ENCODE measurements at regions not wholly inside any gene's neighbourhood (a gene's known extent, or its start where the extent isn't known, plus 50 kb on each side); places are given as distances from the start of the nearest gene placed in this dataset.

DNA sequence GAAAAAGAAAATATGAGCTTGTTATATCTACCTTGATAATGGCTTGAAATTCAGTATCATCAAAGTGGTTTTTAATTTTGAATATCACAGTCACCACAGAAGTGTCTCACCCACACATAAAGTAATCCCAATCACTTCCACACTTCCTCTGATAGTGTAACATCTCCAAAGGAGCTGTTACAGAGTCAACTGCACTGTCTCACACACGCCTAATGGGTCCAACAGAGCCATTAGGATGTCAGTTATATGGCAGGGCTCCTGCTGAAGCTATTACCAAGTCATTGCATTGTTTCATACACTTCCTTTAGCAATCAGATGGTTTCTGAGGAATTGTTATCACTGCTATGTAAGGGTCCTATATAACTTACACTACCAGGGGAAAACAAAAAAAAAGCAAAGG is 432.1 kb upstream of the TEX13C start:
- Histone ChIP-seq H3K4me3 (ENCODE audit: low read length) (no peak overlapping the region), H3K27me3 (ENCODE audit: control insufficient read depth, insufficient read depth, low read length) (no peaks in the 10 kb centered on the region), H3K27ac (ENCODE audit: low read length) (no peak overlapping the region), H3K36me3 (ENCODE audit: control insufficient read depth, insufficient read depth, low read length) (no peaks in the 10 kb centered on the region), H3K9me3 (ENCODE audit: control insufficient read depth, insufficient read depth, low read length) (no peaks in the 10 kb centered on the region), H3K4me1 (ENCODE audit: control insufficient read depth, insufficient read depth, low read length) (no peaks in the 10 kb centered on the region)
- WGBS (ENCODE audit: insufficient coverage, insufficient read length) = no CpG with 5 or more reads among the region's 1 CpG
- no peak for DNase-seq (ENCODE audit: low read depth, low spot score)

DNA sequence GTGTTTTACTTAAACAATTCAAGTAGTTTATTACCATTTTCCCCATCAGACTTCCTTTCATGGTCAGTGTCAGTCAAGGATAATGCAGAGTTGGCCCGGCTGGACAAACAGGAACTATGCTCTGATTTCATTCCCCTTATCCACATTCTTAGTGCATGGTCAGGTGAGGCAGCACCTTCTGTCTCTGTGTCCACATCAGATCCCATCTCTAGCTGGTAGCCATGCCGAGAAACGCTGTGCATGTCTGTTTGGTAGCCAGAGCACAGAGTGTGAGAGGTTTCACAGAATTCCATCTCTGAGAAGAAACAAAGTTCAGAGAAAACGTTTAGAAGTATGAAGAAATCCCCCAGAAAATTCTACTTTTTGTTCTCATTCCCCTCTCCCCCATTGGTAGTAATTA is 423.7 kb upstream of the TEX13C start:
- no peak overlapping the region for H3K4me3 ChIP-seq (ENCODE audit: low read length)
- WGBS (ENCODE audit: insufficient coverage, insufficient read length) = no CpG with 5 or more reads among the region's 4 CpGs
- no peaks in the 10 kb centered on the region for H3K4me1 ChIP-seq (ENCODE audit: control insufficient read depth, insufficient read depth, low read length)
- no peak for DNase-seq (ENCODE audit: low read depth, low spot score)
- no peak overlapping the region for H3K27ac ChIP-seq (ENCODE audit: low read length)
- H3K36me3 ChIP-seq (ENCODE audit: control insufficient read depth, insufficient read depth, low read length) = no peaks in the 10 kb centered on the region
- H3K27me3 ChIP-seq (ENCODE audit: control insufficient read depth, insufficient read depth, low read length) = no peaks in the 10 kb centered on the region
- no peaks in the 10 kb centered on the region for H3K9me3 ChIP-seq (ENCODE audit: control insufficient read depth, insufficient read depth, low read length)

DNA sequence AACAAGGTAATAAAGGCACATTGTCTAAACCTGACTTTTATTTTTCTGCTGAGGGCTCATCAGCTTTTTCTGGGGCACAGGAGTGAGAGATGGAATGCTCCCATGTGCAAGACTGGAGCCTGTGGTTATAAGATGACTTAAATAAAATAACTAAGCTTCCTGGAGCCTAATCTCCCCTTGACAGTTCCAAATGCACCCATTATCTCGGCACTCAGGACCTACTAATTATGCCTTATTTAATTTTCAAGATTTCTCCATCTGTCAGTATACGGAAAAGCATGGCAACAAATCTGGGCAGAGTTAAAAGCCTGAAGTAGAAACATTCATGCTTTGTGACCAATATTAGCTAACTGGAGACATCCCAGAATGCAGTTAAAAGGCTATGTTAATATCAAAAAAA is 416.7 kb upstream of the TEX13C start:
- no peaks in the 10 kb centered on the region for H3K4me1 ChIP-seq (ENCODE audit: control insufficient read depth, insufficient read depth, low read length)
- WGBS (ENCODE audit: insufficient coverage, insufficient read length) = no CpG with 5 or more reads among the region's 2 CpGs
- no peak overlapping the region for H3K27ac ChIP-seq (ENCODE audit: low read length)

GRCh38 chrX:124910611-124911010 is 409.1 kb upstream of the TEX13C start:
- Histone ChIP-seq H3K27ac (ENCODE audit: low read length) (no peak overlapping the region), H3K4me3 (ENCODE audit: low read length) (no peak overlapping the region), H3K36me3 (ENCODE audit: control insufficient read depth, insufficient read depth, low read length) (no peaks in the 10 kb centered on the region), H3K9me3 (ENCODE audit: control insufficient read depth, insufficient read depth, low read length) (no peaks in the 10 kb centered on the region), H3K4me1 (ENCODE audit: control insufficient read depth, insufficient read depth, low read length) (no peaks in the 10 kb centered on the region), H3K27me3 (ENCODE audit: control insufficient read depth, insufficient read depth, low read length) (no peaks in the 10 kb centered on the region)
- DNase-seq (ENCODE audit: low read depth, low spot score) = no peak
- WGBS (ENCODE audit: insufficient coverage, insufficient read length) = no CpG with 5 or more reads among the region's 4 CpGs

More for the DNA sequence above, 416.7 kb upstream of the TEX13C start:
- no peaks in the 10 kb centered on the region for H3K36me3 ChIP-seq (ENCODE audit: control insufficient read depth, insufficient read depth, low read length)
- H3K9me3 ChIP-seq (ENCODE audit: control insufficient read depth, insufficient read depth, low read length) = no peaks in the 10 kb centered on the region
- no peaks in the 10 kb centered on the region for H3K27me3 ChIP-seq (ENCODE audit: control insufficient read depth, insufficient read depth, low read length)
- H3K4me3 ChIP-seq (ENCODE audit: low read length) = no peak overlapping the region
- no peak for DNase-seq (ENCODE audit: low read depth, low spot score)

- Histone ChIP-seq H3K27ac (ENCODE audit: low read length) (no peak overlapping the region), H3K4me1 (ENCODE audit: control insufficient read depth, insufficient read depth, low read length) (no peaks in the 10 kb centered on the region), H3K27me3 (ENCODE audit: control insufficient read depth, insufficient read depth, low read length) (no peaks in the 10 kb centered on the region), H3K4me3 (ENCODE audit: low read length) (no peak overlapping the region), H3K36me3 (ENCODE audit: control insufficient read depth, insufficient read depth, low read length) (no peaks in the 10 kb centered on the region), H3K9me3 (ENCODE audit: control insufficient read depth, insufficient read depth, low read length) (no peaks in the 10 kb centered on the region)
- DNase-seq (ENCODE audit: low read depth, low spot score) = no peak
- WGBS (ENCODE audit: insufficient coverage, insufficient read length) = no CpG with 5 or more reads among the region's 2 CpGs
Measured at GRCh38 chrX:124917011-124917410, 402.7 kb upstream of the TEX13C start.

GRCh38 chrX:124925681-124926080 is 394.0 kb upstream of the TEX13C start:
- Histone ChIP-seq H3K9me3 (ENCODE audit: control insufficient read depth, insufficient read depth, low read length) (no peaks in the 10 kb centered on the region), H3K27me3 (ENCODE audit: control insufficient read depth, insufficient read depth, low read length) (no peaks in the 10 kb centered on the region), H3K4me1 (ENCODE audit: control insufficient read depth, insufficient read depth, low read length) (no peaks in the 10 kb centered on the region), H3K27ac (ENCODE audit: low read length) (no peak overlapping the region), H3K4me3 (ENCODE audit: low read length) (no peak overlapping the region), H3K36me3 (ENCODE audit: control insufficient read depth, insufficient read depth, low read length) (no peaks in the 10 kb centered on the region)
- no peak for DNase-seq (ENCODE audit: low read depth, low spot score)
- WGBS (ENCODE audit: insufficient coverage, insufficient read length) = no CpG with 5 or more reads among the region's 1 CpG

DNA sequence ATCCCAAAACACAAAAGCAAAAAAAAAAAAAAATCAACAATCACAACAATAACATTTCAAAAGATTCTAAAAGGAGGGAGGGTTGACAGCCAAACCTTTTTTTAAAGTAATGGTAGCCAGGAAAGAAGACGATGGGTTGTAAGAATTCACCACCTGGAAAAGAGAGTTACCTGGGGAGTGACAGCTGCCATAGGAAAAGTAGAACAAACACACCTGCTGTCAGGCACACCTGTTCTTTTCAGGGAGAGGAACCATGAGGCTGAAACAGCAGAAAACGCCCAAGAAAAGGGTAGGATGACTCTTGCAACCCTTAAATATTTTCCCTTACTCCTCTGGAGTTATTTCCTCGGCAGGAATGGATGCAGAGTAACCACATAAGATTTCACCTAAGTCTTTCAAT is 388.4 kb upstream of the TEX13C start:
- no peaks in the 10 kb centered on the region for H3K4me1 ChIP-seq (ENCODE audit: control insufficient read depth, insufficient read depth, low read length)
- DNase-seq (ENCODE audit: low read depth, low spot score) = no peak
- H3K36me3 ChIP-seq (ENCODE audit: control insufficient read depth, insufficient read depth, low read length) = no peaks in the 10 kb centered on the region
- H3K9me3 ChIP-seq (ENCODE audit: control insufficient read depth, insufficient read depth, low read length) = no peaks in the 10 kb centered on the region
- H3K27me3 ChIP-seq (ENCODE audit: control insufficient read depth, insufficient read depth, low read length) = no peaks in the 10 kb centered on the region
- WGBS (ENCODE audit: insufficient coverage, insufficient read length) = no CpG with 5 or more reads among the region's 3 CpGs
- H3K4me3 ChIP-seq (ENCODE audit: low read length) = no peak overlapping the region
- H3K27ac ChIP-seq (ENCODE audit: low read length) = no peak overlapping the region

DNA sequence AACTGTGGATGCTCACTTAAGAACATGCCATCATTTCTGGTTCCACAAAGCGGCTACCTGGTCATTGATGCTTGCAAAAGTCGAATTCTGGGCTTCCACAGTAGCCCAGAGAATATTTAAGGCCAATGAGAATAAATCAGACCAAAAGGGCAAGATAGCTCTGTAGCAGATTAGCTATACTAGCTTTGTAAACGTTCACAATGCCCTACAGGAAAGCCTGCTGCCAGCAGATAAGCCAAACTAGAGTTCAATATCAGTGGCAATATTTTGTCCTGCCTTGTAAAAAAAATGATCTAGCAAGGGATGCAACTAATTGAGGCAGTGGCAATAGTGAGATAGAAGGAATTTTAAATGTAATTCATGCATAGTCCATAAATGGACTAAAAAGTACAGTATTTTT is 387.7 kb upstream of the TEX13C start:
- Histone ChIP-seq H3K4me3 (ENCODE audit: low read length) (no peak overlapping the region), H3K36me3 (ENCODE audit: control insufficient read depth, insufficient read depth, low read length) (no peaks in the 10 kb centered on the region), H3K27ac (ENCODE audit: low read length) (no peak overlapping the region), H3K9me3 (ENCODE audit: control insufficient read depth, insufficient read depth, low read length) (no peaks in the 10 kb centered on the region), H3K4me1 (ENCODE audit: control insufficient read depth, insufficient read depth, low read length) (no peaks in the 10 kb centered on the region), H3K27me3 (ENCODE audit: control insufficient read depth, insufficient read depth, low read length) (no peaks in the 10 kb centered on the region)
- DNase-seq (ENCODE audit: low read depth, low spot score) = no peak
- WGBS (ENCODE audit: insufficient coverage, insufficient read length) = no CpG with 5 or more reads among the region's 3 CpGs

DNA sequence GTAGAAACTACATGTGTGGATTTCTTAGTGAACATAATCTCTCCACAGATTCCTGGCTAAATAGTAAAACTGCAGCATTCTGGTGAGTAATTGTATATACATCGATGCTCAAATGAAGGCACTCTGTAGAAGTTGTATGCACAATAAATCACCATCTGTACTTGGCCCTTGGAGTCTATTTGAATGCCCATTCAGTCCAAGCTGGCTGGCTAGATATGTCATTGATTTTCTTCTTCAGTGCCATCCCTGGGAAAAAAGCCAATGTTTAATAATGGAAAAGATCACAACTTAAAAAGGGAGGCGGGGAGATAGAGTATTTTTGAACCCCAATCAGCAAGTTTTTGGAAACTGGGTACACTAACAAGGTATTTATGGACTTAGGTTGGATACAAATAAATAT is 381.0 kb upstream of the TEX13C start:
- Histone ChIP-seq H3K36me3 (ENCODE audit: control insufficient read depth, insufficient read depth, low read length) (no peaks in the 10 kb centered on the region), H3K4me1 (ENCODE audit: control insufficient read depth, insufficient read depth, low read length) (no peaks in the 10 kb centered on the region), H3K27me3 (ENCODE audit: control insufficient read depth, insufficient read depth, low read length) (no peaks in the 10 kb centered on the region), H3K27ac (ENCODE audit: low read length) (no peak overlapping the region), H3K4me3 (ENCODE audit: low read length) (no peak overlapping the region), H3K9me3 (ENCODE audit: control insufficient read depth, insufficient read depth, low read length) (no peaks in the 10 kb centered on the region)
- no CpG with 5 or more reads among the region's 2 CpGs for WGBS (ENCODE audit: insufficient coverage, insufficient read length)
- DNase-seq (ENCODE audit: low read depth, low spot score) = no peak

GRCh38 chrX:124940531-124940930 is 379.1 kb upstream of the TEX13C start:
- Histone ChIP-seq H3K27me3 (ENCODE audit: control insufficient read depth, insufficient read depth, low read length) (no peaks in the 10 kb centered on the region), H3K27ac (ENCODE audit: low read length) (no peak overlapping the region)
- no CpG with 5 or more reads among the region's 3 CpGs for WGBS (ENCODE audit: insufficient coverage, insufficient read length)

DNA sequence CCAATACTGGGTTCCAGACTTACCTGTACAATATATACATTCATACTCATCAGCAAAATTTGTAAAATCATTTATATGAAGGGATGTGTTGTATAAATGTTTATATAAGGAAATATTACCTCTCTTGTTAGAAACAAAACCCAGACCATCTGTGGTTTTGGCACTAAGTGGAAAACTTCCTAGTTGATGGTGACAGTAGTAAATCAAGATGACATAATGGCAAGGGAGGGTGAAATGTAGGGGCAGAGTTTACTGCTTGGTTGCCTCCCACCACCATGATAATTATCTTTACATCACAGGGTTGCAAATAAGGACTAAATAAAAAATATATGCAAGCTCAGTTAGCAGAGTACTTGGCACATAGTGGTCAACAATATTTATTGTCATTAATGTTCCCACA is 365.3 kb upstream of the TEX13C start:
- DNase-seq (ENCODE audit: low read depth, low spot score) = no peak
- Histone ChIP-seq H3K27me3 (ENCODE audit: control insufficient read depth, insufficient read depth, low read length) (no peaks in the 10 kb centered on the region), H3K27ac (ENCODE audit: low read length) (no peak overlapping the region), H3K9me3 (ENCODE audit: control insufficient read depth, insufficient read depth, low read length) (no peaks in the 10 kb centered on the region), H3K4me1 (ENCODE audit: control insufficient read depth, insufficient read depth, low read length) (no peaks in the 10 kb centered on the region), H3K4me3 (ENCODE audit: low read length) (no peak overlapping the region), H3K36me3 (ENCODE audit: control insufficient read depth, insufficient read depth, low read length) (no peaks in the 10 kb centered on the region)

More at GRCh38 chrX:124940531-124940930, 379.1 kb upstream of the TEX13C start:
- Histone ChIP-seq H3K9me3 (ENCODE audit: control insufficient read depth, insufficient read depth, low read length) (no peaks in the 10 kb centered on the region), H3K36me3 (ENCODE audit: control insufficient read depth, insufficient read depth, low read length) (no peaks in the 10 kb centered on the region), H3K4me1 (ENCODE audit: control insufficient read depth, insufficient read depth, low read length) (no peaks in the 10 kb centered on the region), H3K4me3 (ENCODE audit: low read length) (no peak overlapping the region)
- no peak for DNase-seq (ENCODE audit: low read depth, low spot score)
